NCI-H2081 (cell line): ENCODE measurements at regions not wholly inside any gene's neighbourhood (a gene's known extent, or its start where the extent isn't known, plus 50 kb on each side); places are given as distances from the start of the nearest gene placed in this dataset.
"Not testable (repeated sequence)": the region's sequence is repeated elsewhere in the genome, so short reads cannot be mapped to it uniquely, and the experiment has no call there.

Experiments used
- DNase-seq, 2 experiments: peaks; one replicate each; lab custom pipeline; 2025; lab: John Stamatoyannopoulos, UW

- DNase-seq, result no peak
These were observed 71.8 kb downstream of the GGTLC2 start for GRCh38 chr22:22716136-22716665.

- no peak for DNase-seq
These were observed 73.2 kb downstream of the GGTLC2 start for GRCh38 chr22:22717664-22718063.

- no peak for DNase-seq
These were observed 75.8 kb downstream of the GGTLC2 start for GRCh38 chr22:22720201-22720723.

GRCh38 chr22:22720724-22721261, 76.4 kb downstream of the GGTLC2 start:
- no peak for DNase-seq

GRCh38 chr22:22721681-22722354, 77.4 kb downstream of the GGTLC2 start:
- DNase-seq, result no peak

GRCh38 chr22:22728382-22728781, 84.0 kb downstream of the GGTLC2 start:
- no peak for DNase-seq

- DNase-seq, result no peak
These were observed 86.4 kb downstream of the GGTLC2 start for GRCh38 chr22:22730655-22731373.

- no peak for DNase-seq
These were observed 86.9 kb downstream of the GGTLC2 start for GRCh38 chr22:22731374-22731676.

- DNase-seq, result not testable (repeated sequence)
These were observed 88.6 kb downstream of the GGTLC2 start for GRCh38 chr22:22733006-22733405.

- no peak for DNase-seq
These were observed 89.5 kb downstream of the GGTLC2 start for GRCh38 chr22:22733881-22734373.

- not testable (repeated sequence) for DNase-seq
These were observed 90.2 kb downstream of the GGTLC2 start for GRCh38 chr22:22734395-22735272.

GRCh38 chr22:22735276-22735675, 90.9 kb downstream of the GGTLC2 start:
- DNase-seq, result not testable (repeated sequence)

GRCh38 chr22:22735695-22736611, 91.5 kb downstream of the GGTLC2 start:
- no peak for DNase-seq

GRCh38 chr22:22737590-22737989, 93.2 kb downstream of the GGTLC2 start:
- no peak for DNase-seq

- DNase-seq, result no peak
These were observed 94.7 kb downstream of the GGTLC2 start for GRCh38 chr22:22738959-22739585.

- no peak for DNase-seq
These were observed 96.3 kb downstream of the GGTLC2 start for GRCh38 chr22:22740560-22741276.

- no peak for DNase-seq
These were observed 97.4 kb downstream of the GGTLC2 start for GRCh38 chr22:22741843-22742242.

GRCh38 chr22:22742641-22743040, 98.2 kb downstream of the GGTLC2 start:
- no peak for DNase-seq

GRCh38 chr22:22743128-22743760, 98.8 kb downstream of the GGTLC2 start:
- no peak for DNase-seq
